ENCODE measurements at regions not wholly inside any gene's neighbourhood (a gene's known extent, or its start where the extent isn't known, plus 50 kb on each side); places are given as distances from the start of the nearest gene placed in this dataset.

GRCh38 chr6:163813979-163814493 is 399.5 kb downstream of the QKI start:
- H3K4me3 Mint-ChIP-seq (ENCODE audit: low read depth) = no peak overlapping the region
- no peaks in the 10 kb centered on the region for H3K9me3 Mint-ChIP-seq
- H3K36me3 Mint-ChIP-seq (ENCODE audit: low read depth) = no peaks in the 10 kb centered on the region
- no peak for DNase-seq (ENCODE audit: low spot score)
- no peaks in the 10 kb centered on the region for H3K4me1 Mint-ChIP-seq (ENCODE audit: low read depth)
- no peaks in the 10 kb centered on the region for H3K27me3 Mint-ChIP-seq (ENCODE audit: low read depth)
- no peak overlapping the region for H3K27ac Mint-ChIP-seq
- intact Hi-C loops (cut with micrococcal nuclease) = no loop called here

- Mint-ChIP-seq H3K27ac (no peak overlapping the region), H3K4me3 (ENCODE audit: low read depth) (no peak overlapping the region), H3K9me3 (no peaks in the 10 kb centered on the region), H3K27me3 (ENCODE audit: low read depth) (no peaks in the 10 kb centered on the region), H3K4me1 (ENCODE audit: low read depth) (no peaks in the 10 kb centered on the region), H3K36me3 (ENCODE audit: low read depth) (no peaks in the 10 kb centered on the region)
- intact Hi-C loops (cut with micrococcal nuclease) = no loop called here
- DNase-seq (ENCODE audit: low spot score) = no peak
Measured at GRCh38 chr6:163811317-163811716, 396.8 kb downstream of the QKI start.

GRCh38 chr6:163809364-163809763 is 394.8 kb downstream of the QKI start:
- H3K9me3 Mint-ChIP-seq = no peaks in the 10 kb centered on the region
- H3K27ac Mint-ChIP-seq = no peak overlapping the region
- no peak for DNase-seq (ENCODE audit: low spot score)
- H3K4me3 Mint-ChIP-seq (ENCODE audit: low read depth) = no peak overlapping the region
- intact Hi-C loops (cut with micrococcal nuclease) = no loop called here
- H3K27me3 Mint-ChIP-seq (ENCODE audit: low read depth) = no peaks in the 10 kb centered on the region
- H3K36me3 Mint-ChIP-seq (ENCODE audit: low read depth) = no peaks in the 10 kb centered on the region
- no peaks in the 10 kb centered on the region for H3K4me1 Mint-ChIP-seq (ENCODE audit: low read depth)

GRCh38 chr6:163808871-163809270 is 394.4 kb downstream of the QKI start:
- Mint-ChIP-seq H3K4me3 (ENCODE audit: low read depth) (no peak overlapping the region), H3K27ac (no peak overlapping the region), H3K9me3 (no peaks in the 10 kb centered on the region), H3K27me3 (ENCODE audit: low read depth) (no peaks in the 10 kb centered on the region), H3K4me1 (ENCODE audit: low read depth) (no peaks in the 10 kb centered on the region), H3K36me3 (ENCODE audit: low read depth) (no peaks in the 10 kb centered on the region)
- intact Hi-C loops (cut with micrococcal nuclease) = no loop called here
- no peak for DNase-seq (ENCODE audit: low spot score)

- Mint-ChIP-seq H3K36me3 (ENCODE audit: low read depth) (no peaks in the 10 kb centered on the region), H3K4me3 (ENCODE audit: low read depth) (no peak overlapping the region), H3K27ac (no peak overlapping the region), H3K27me3 (ENCODE audit: low read depth) (no peaks in the 10 kb centered on the region), H3K9me3 (no peaks in the 10 kb centered on the region), H3K4me1 (ENCODE audit: low read depth) (no peaks in the 10 kb centered on the region)
- intact Hi-C loops (cut with micrococcal nuclease) = no loop called here
- DNase-seq (ENCODE audit: low spot score) = no peak
Measured at GRCh38 chr6:163808231-163808630, 393.7 kb downstream of the QKI start.

GRCh38 chr6:163806755-163807499 is 392.4 kb downstream of the QKI start:
- Mint-ChIP-seq H3K27ac (no peak overlapping the region), H3K4me1 (ENCODE audit: low read depth) (no peaks in the 10 kb centered on the region), H3K27me3 (ENCODE audit: low read depth) (no peaks in the 10 kb centered on the region), H3K36me3 (ENCODE audit: low read depth) (no peaks in the 10 kb centered on the region), H3K9me3 (no peaks in the 10 kb centered on the region), H3K4me3 (ENCODE audit: low read depth) (no peak overlapping the region)
- intact Hi-C loops (cut with micrococcal nuclease) = no loop called here
- DNase-seq (ENCODE audit: low spot score) = no peak

GRCh38 chr6:163804991-163805390 is 390.5 kb downstream of the QKI start:
- Mint-ChIP-seq H3K9me3 (no peaks in the 10 kb centered on the region), H3K4me1 (ENCODE audit: low read depth) (no peaks in the 10 kb centered on the region), H3K27ac (no peak overlapping the region), H3K4me3 (ENCODE audit: low read depth) (no peak overlapping the region), H3K27me3 (ENCODE audit: low read depth) (no peaks in the 10 kb centered on the region), H3K36me3 (ENCODE audit: low read depth) (no peaks in the 10 kb centered on the region)
- intact Hi-C loops (cut with micrococcal nuclease) = no loop called here
- no peak for DNase-seq (ENCODE audit: low spot score)

GRCh38 chr6:163802267-163802666 is 387.7 kb downstream of the QKI start:
- Mint-ChIP-seq H3K9me3 (no peaks in the 10 kb centered on the region), H3K36me3 (ENCODE audit: low read depth) (no peaks in the 10 kb centered on the region), H3K4me3 (ENCODE audit: low read depth) (no peak overlapping the region), H3K27ac (no peak overlapping the region), H3K27me3 (ENCODE audit: low read depth) (peaks cover 2% of the 10 kb centered on the region), H3K4me1 (ENCODE audit: low read depth) (no peaks in the 10 kb centered on the region)
- no peak for DNase-seq (ENCODE audit: low spot score)
- intact Hi-C loops (cut with micrococcal nuclease) = no loop called here

- DNase-seq (ENCODE audit: low spot score) = no peak
- intact Hi-C loops (cut with micrococcal nuclease) = no loop called here
- no peaks in the 10 kb centered on the region for H3K4me1 Mint-ChIP-seq (ENCODE audit: low read depth)
- H3K27me3 Mint-ChIP-seq (ENCODE audit: low read depth) = peaks cover 2% of the 10 kb centered on the region
- H3K4me3 Mint-ChIP-seq (ENCODE audit: low read depth) = no peak overlapping the region
- H3K27ac Mint-ChIP-seq = no peak overlapping the region
- no peaks in the 10 kb centered on the region for H3K36me3 Mint-ChIP-seq (ENCODE audit: low read depth)
- H3K9me3 Mint-ChIP-seq = no peaks in the 10 kb centered on the region
Measured at GRCh38 chr6:163797296-163797845, 382.9 kb downstream of the QKI start.

- DNase-seq (ENCODE audit: low spot score) = no peak
Measured at GRCh38 chr6:163793011-163793983, 378.8 kb downstream of the QKI start.

GRCh38 chr6:163790266-163790840 is 375.8 kb downstream of the QKI start:
- Mint-ChIP-seq H3K9me3 (no peaks in the 10 kb centered on the region), H3K27ac (no peak overlapping the region), H3K36me3 (ENCODE audit: low read depth) (no peaks in the 10 kb centered on the region), H3K27me3 (ENCODE audit: low read depth) (no peaks in the 10 kb centered on the region), H3K4me1 (ENCODE audit: low read depth) (peaks cover 2% of the 10 kb centered on the region), H3K4me3 (ENCODE audit: low read depth) (no peak overlapping the region)
- intact Hi-C loops (cut with micrococcal nuclease) = no loop called here
- DNase-seq (ENCODE audit: low spot score) = no peak

More at GRCh38 chr6:163793011-163793983, 378.8 kb downstream of the QKI start:
- intact Hi-C loops (cut with micrococcal nuclease) = no loop called here
- Mint-ChIP-seq H3K4me1 (ENCODE audit: low read depth) (no peaks in the 10 kb centered on the region), H3K4me3 (ENCODE audit: low read depth) (no peak overlapping the region), H3K9me3 (no peaks in the 10 kb centered on the region), H3K36me3 (ENCODE audit: low read depth) (no peaks in the 10 kb centered on the region), H3K27me3 (ENCODE audit: low read depth) (peaks cover 2% of the 10 kb centered on the region), H3K27ac (no peak overlapping the region)

GRCh38 chr6:163789199-163789810 is 374.8 kb downstream of the QKI start:
- no peak for DNase-seq (ENCODE audit: low spot score)
- peaks cover 2% of the 10 kb centered on the region for H3K4me1 Mint-ChIP-seq (ENCODE audit: low read depth)
- no peaks in the 10 kb centered on the region for H3K27me3 Mint-ChIP-seq (ENCODE audit: low read depth)
- intact Hi-C loops (cut with micrococcal nuclease) = no loop called here
- H3K36me3 Mint-ChIP-seq (ENCODE audit: low read depth) = no peaks in the 10 kb centered on the region
- H3K9me3 Mint-ChIP-seq = no peaks in the 10 kb centered on the region
- H3K4me3 Mint-ChIP-seq (ENCODE audit: low read depth) = no peak overlapping the region
- no peak overlapping the region for H3K27ac Mint-ChIP-seq
